T-cell (primary cell): ENCODE measurements at regions not wholly inside any gene's neighbourhood (a gene's known extent, or its start where the extent isn't known, plus 50 kb on each side); places are given as distances from the start of the nearest gene placed in this dataset.
"Not testable (repeated sequence)": the region's sequence is repeated elsewhere in the genome, so short reads cannot be mapped to it uniquely, and the experiment has no call there.

Source experiments
- ATAC-seq, 4 experiments: fragments of 200-7000 bp in 3 of 4; fragments of 150-1000 bp in 1 of 4; cut with Tn5 transposase; replicated peaks in 1 of 4; 1 replicate in 3 of 4; 2 replicates in 1 of 4; pipeline ENCODE4 v1.10.0; 2021; ENCODE audit warnings: moderate library complexity in 3 of 4, mild to moderate bottlenecking in 2 of 4, moderate number of reproducible peaks in 1 of 4
- CTCF ChIA-PET, 2 donors: fragments of 300-600 bp; sonication (Branson Sonifier 250); formaldehyde crosslinking; loops; one replicate each; lab custom pipeline; 2022; ENCODE audit warnings: antibody characterized with exemption in 2 of 2; lab: Charles Lee
- POLR2A ChIA-PET, 2 donors: fragments of 300-600 bp; sonication (Branson Sonifier 250); formaldehyde crosslinking; loops; one replicate each; lab custom pipeline; 2022; ENCODE audit warnings: antibody characterized with exemption in 2 of 2; lab: Charles Lee
- DNase-seq, 35 experiments: peaks; one replicate each; pipeline versions ENCODE4 v3.0.0 to v3.0.0-alpha.2; 2013 to 2023
- H3K27ac ChIP-seq: one replicate; pipeline ENCODE4 v1.5.1; 2013; ENCODE audit warnings: low read length
- H3K27me3 ChIP-seq, 2 experiments: replicated peaks in 1 of 2; 1 replicate in 1 of 2; 2 replicates in 1 of 2; pipeline versions ENCODE4 v1.6.1 to v1.7.0; 2013; ENCODE audit warnings: low read length in 1 of 2, mixed read lengths in 1 of 2; ENCODE audit not compliant: control insufficient read depth in 2 of 2, insufficient read depth in 2 of 2; ENCODE audit errors: extremely low read depth in 1 of 2
- H3K36me3 ChIP-seq, 2 donors: 1 replicate in 1 of 2; 2 replicates in 1 of 2; pipeline versions ENCODE4 v1.6.1 to v1.7.0; 2013; ENCODE audit warnings: low read length in 1 of 2; ENCODE audit not compliant: control insufficient read depth in 2 of 2, insufficient read depth in 1 of 2; ENCODE audit errors: extremely low read depth in 1 of 2
- H3K4me1 ChIP-seq, 2 experiments: 1 replicate in 1 of 2; 2 replicates in 1 of 2; pipeline versions ENCODE4 v1.6.1 to v1.7.0; 2013; ENCODE audit warnings: low read length in 2 of 2, mixed read lengths in 1 of 2; ENCODE audit not compliant: insufficient read depth in 2 of 2, control insufficient read depth in 1 of 2; ENCODE audit errors: extremely low read depth in 1 of 2
- H3K4me3 ChIP-seq, 2 donors: 1 replicate in 1 of 2; 2 replicates in 1 of 2; pipeline versions ENCODE4 v1.5.1 to v1.7.0; 2013; ENCODE audit warnings: mild to moderate bottlenecking in 2 of 2, low read length in 1 of 2, moderate library complexity in 1 of 2; ENCODE audit not compliant: control insufficient read depth in 1 of 2; ENCODE audit errors: extremely low read depth in 1 of 2
- H3K9me3 ChIP-seq: 2 replicates; pipeline ENCODE4 v1.7.0; 2013
- H3K27ac Mint-ChIP-seq, 2 donors: one replicate each; pipeline ENCODE4 v1.8.0; 2020 to 2021; ENCODE audit warnings: mild to moderate bottlenecking in 2 of 2, mixed read lengths in 2 of 2
- H3K27me3 Mint-ChIP-seq, 2 donors: one replicate each; pipeline ENCODE4 v1.8.0; 2021 to 2022; ENCODE audit warnings: mixed read lengths in 2 of 2
- H3K36me3 Mint-ChIP-seq: one replicate; pipeline ENCODE4 v1.8.0; 2021; ENCODE audit warnings: mixed read lengths
- H3K4me1 Mint-ChIP-seq, 3 donors: one replicate each; pipeline ENCODE4 v1.8.0; 2020 to 2022; ENCODE audit warnings: mixed read lengths in 3 of 3, mild to moderate bottlenecking in 1 of 3
- H3K4me3 Mint-ChIP-seq, 3 donors: one replicate each; pipeline ENCODE4 v1.8.0; 2020 to 2022; ENCODE audit warnings: mild to moderate bottlenecking in 3 of 3, mixed read lengths in 3 of 3, moderate library complexity in 3 of 3
- H3K9me3 Mint-ChIP-seq, 3 donors: one replicate each; pipeline ENCODE4 v1.8.0; 2020 to 2022; ENCODE audit warnings: mixed read lengths in 3 of 3
- WGBS: methylation state at CpG from one replicate; pipeline ENCODE4 v1.1.5; 2013; ENCODE audit warnings: missing lambda C conversion rate; ENCODE audit not compliant: insufficient coverage; 5-methylcytosine and 5-hydroxymethylcytosine counted together

- ChIA-PET POLR2A (no interaction called here), CTCF (no interaction called here)
- Histone ChIP-seq H3K27me3 (no peaks in the 10 kb centered on the region), H3K4me1 (no peaks in the 10 kb centered on the region), H3K9me3 (no peaks in the 10 kb centered on the region), H3K4me3 (no peak overlapping the region), H3K36me3 (no peaks in the 10 kb centered on the region), H3K27ac (no peak overlapping the region)
- DNase-seq (no peak), ATAC-seq (no peak)
- Mint-ChIP-seq H3K4me3 (no peak overlapping the region), H3K4me1 (no peaks in the 10 kb centered on the region), H3K9me3 (peaks cover 4 to 24% (median 20%) of the 10 kb centered on the region in 3 donors), H3K27me3 (no peaks in the 10 kb centered on the region), H3K27ac (no peak overlapping the region), H3K36me3 (no peaks in the 10 kb centered on the region)
- 75% methylated on average over 9 of the region's 18 CpGs for WGBS
Observed at GRCh38 chr14:45891417-45892080, 638.5 kb upstream of the MIS18BP1 start.

- POLR2A ChIA-PET, H3K4me1 Mint-ChIP-seq, DNase-seq, H3K4me1 ChIP-seq, H3K9me3 ChIP-seq, H3K36me3 Mint-ChIP-seq, H3K27ac ChIP-seq, H3K36me3 ChIP-seq, H3K4me3 ChIP-seq, H3K4me3 Mint-ChIP-seq, H3K27ac Mint-ChIP-seq, CTCF ChIA-PET, H3K27me3 ChIP-seq, H3K27me3 Mint-ChIP-seq, ATAC-seq: not testable (repeated sequence)
- H3K9me3 Mint-ChIP-seq, result peaks cover 4 to 21% (median 20%) of the 10 kb centered on the region in 3 donors
- WGBS, result 95% methylated on average over 9 of the region's 28 CpGs
Observed at GRCh38 chr14:45888766-45889285, 635.8 kb upstream of the MIS18BP1 start.

- Mint-ChIP-seq H3K27ac (no peak overlapping the region), H3K27me3 (no peaks in the 10 kb centered on the region), H3K4me1 (no peaks in the 10 kb centered on the region), H3K36me3 (no peaks in the 10 kb centered on the region), H3K9me3 (peaks cover 10 to 19% (median 10%) of the 10 kb centered on the region in 3 donors), H3K4me3 (no peak overlapping the region)
- Histone ChIP-seq H3K27me3 (no peaks in the 10 kb centered on the region), H3K4me1 (no peaks in the 10 kb centered on the region), H3K36me3 (no peaks in the 10 kb centered on the region), H3K4me3 (no peak overlapping the region), H3K27ac (no peak overlapping the region), H3K9me3 (no peaks in the 10 kb centered on the region)
- DNase-seq (no peak), ATAC-seq (no peak)
- POLR2A ChIA-PET, result no interaction called here
- CTCF ChIA-PET, result no interaction called here
- no CpG with 5 or more reads among the region's 4 CpGs for WGBS
Observed at GRCh38 chr14:45877981-45878380, 625.0 kb upstream of the MIS18BP1 start.

GRCh38 chr14:45868863-45869262, 615.9 kb upstream of the MIS18BP1 start:
- ChIA-PET CTCF (no interaction called here), POLR2A (no interaction called here)
- no peak overlapping the region for H3K4me3 ChIP-seq
- Mint-ChIP-seq H3K4me1 (no peaks in the 10 kb centered on the region), H3K9me3 (peaks cover 17 to 28% (median 23%) of the 10 kb centered on the region in 3 donors), H3K27me3 (no peaks in the 10 kb centered on the region), H3K27ac (no peak overlapping the region), H3K4me3 (no peak overlapping the region), H3K36me3 (no peaks in the 10 kb centered on the region)
- H3K36me3 ChIP-seq, result no peaks in the 10 kb centered on the region
- H3K9me3 ChIP-seq, result no peaks in the 10 kb centered on the region
- WGBS, result no CpG with 5 or more reads among the region's 2 CpGs
- ATAC-seq, result no peak
- no peak for DNase-seq
- H3K27me3 ChIP-seq, result no peaks in the 10 kb centered on the region
- H3K4me1 ChIP-seq, result no peaks in the 10 kb centered on the region
- H3K27ac ChIP-seq, result no peak overlapping the region

GRCh38 chr14:45868377-45868776, 615.4 kb upstream of the MIS18BP1 start:
- Histone ChIP-seq H3K4me3 (no peak overlapping the region), H3K27me3 (no peaks in the 10 kb centered on the region), H3K4me1 (no peaks in the 10 kb centered on the region), H3K36me3 (no peaks in the 10 kb centered on the region), H3K27ac (no peak overlapping the region), H3K9me3 (no peaks in the 10 kb centered on the region)
- H3K9me3 Mint-ChIP-seq, result peaks cover 17 to 28% (median 23%) of the 10 kb centered on the region in 3 donors
- ChIA-PET CTCF (no interaction called here), POLR2A (no interaction called here)
- ATAC-seq (no peak), DNase-seq (no peak)
- H3K4me3 Mint-ChIP-seq, result no peak overlapping the region
- H3K27ac Mint-ChIP-seq, result no peak overlapping the region
- H3K36me3 Mint-ChIP-seq, result no peaks in the 10 kb centered on the region
- H3K4me1 Mint-ChIP-seq, result no peaks in the 10 kb centered on the region
- WGBS, result no CpG with 5 or more reads among the region's 2 CpGs
- no peaks in the 10 kb centered on the region for H3K27me3 Mint-ChIP-seq

GRCh38 chr14:45867046-45867894, 614.3 kb upstream of the MIS18BP1 start:
- Histone ChIP-seq H3K9me3 (no peaks in the 10 kb centered on the region), H3K4me3 (no peak overlapping the region), H3K27ac (no peak overlapping the region), H3K36me3 (no peaks in the 10 kb centered on the region), H3K27me3 (no peaks in the 10 kb centered on the region), H3K4me1 (no peaks in the 10 kb centered on the region)
- no peaks in the 10 kb centered on the region for H3K4me1 Mint-ChIP-seq
- H3K4me3 Mint-ChIP-seq, result no peak overlapping the region
- 94% methylated on average over 2 of the region's 3 CpGs for WGBS
- POLR2A ChIA-PET, result no interaction called here
- CTCF ChIA-PET, result interaction anchor here in 1 of 2 donors (0.7 kb wide), 1 partner anchor 9 kb away, joined by 3 read pairs; no protein-coding TSS in a partner anchor
- peaks cover 17 to 26% (median 23%) of the 10 kb centered on the region in 3 donors for H3K9me3 Mint-ChIP-seq
- ATAC-seq (no peak), DNase-seq (no peak)
- no peak overlapping the region for H3K27ac Mint-ChIP-seq
- H3K36me3 Mint-ChIP-seq, result no peaks in the 10 kb centered on the region
- H3K27me3 Mint-ChIP-seq, result no peaks in the 10 kb centered on the region
